ENCODE measurements at regions not wholly inside any gene's neighbourhood (a gene's known extent, or its start where the extent isn't known, plus 50 kb on each side); places are given as distances from the start of the nearest gene placed in this dataset.

DNA sequence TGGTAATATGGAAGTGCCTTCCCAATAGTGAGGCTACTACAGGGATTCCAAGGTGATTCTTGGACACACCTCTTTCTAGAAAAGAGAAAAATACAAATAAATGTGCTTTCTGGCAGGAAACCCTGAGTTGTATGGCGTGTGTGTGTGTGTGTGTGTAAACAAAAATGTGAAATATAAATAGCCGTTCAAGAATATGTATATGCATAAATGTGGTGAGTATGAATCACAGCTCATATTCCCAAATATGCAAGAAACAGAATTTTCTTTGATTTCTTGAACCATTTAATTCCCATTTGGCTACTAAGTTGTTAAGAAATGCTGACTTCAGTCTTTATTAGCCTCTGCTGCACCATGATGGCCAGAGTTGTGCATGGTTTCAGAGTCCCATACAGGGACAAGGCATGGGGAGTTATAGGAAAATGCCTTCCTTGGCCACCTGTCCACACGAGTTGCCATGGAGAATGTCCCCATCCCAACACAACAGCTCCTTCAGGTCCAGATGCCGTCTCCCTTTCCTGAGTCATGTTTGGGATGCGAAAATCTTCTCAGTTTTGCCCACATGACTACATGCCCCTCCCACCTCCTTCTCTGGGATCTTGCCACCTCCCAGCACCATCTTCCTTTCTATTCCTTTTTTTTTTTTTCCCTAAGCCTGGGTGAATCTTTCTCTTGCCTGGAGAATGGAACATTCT, 312.4 kb upstream of the ECI2 start:
- H3K36me3 ChIP-seq: no peaks in the 10 kb centered on the region
- peaks cover 18% of the 10 kb centered on the region for H3K4me1 ChIP-seq
- TF ChIP-seq, protein P1, sequence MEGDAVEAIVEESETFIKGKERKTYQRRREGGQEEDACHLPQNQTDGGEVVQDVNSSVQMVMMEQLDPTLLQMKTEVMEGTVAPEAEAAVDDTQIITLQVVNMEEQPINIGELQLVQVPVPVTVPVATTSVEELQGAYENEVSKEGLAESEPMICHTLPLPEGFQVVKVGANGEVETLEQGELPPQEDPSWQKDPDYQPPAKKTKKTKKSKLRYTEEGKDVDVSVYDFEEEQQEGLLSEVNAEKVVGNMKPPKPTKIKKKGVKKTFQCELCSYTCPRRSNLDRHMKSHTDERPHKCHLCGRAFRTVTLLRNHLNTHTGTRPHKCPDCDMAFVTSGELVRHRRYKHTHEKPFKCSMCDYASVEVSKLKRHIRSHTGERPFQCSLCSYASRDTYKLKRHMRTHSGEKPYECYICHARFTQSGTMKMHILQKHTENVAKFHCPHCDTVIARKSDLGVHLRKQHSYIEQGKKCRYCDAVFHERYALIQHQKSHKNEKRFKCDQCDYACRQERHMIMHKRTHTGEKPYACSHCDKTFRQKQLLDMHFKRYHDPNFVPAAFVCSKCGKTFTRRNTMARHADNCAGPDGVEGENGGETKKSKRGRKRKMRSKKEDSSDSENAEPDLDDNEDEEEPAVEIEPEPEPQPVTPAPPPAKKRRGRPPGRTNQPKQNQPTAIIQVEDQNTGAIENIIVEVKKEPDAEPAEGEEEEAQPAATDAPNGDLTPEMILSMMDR (IDR thresholded peaks at IDR 0.05; ENCODE audit: borderline replicate concordance): no peak
- H3K4me3 ChIP-seq: no peak overlapping the region
- peak overlapping the region; percentile 63 for H3K27ac ChIP-seq (replicated peaks)
- no peak for DNase-seq
- H3K27me3 ChIP-seq (ENCODE audit: low read depth): no peaks in the 10 kb centered on the region
- H3K9me3 ChIP-seq (replicated peaks): peaks cover 17% of the 10 kb centered on the region
- intact Hi-C loops (cut with micrococcal nuclease): no loop called here

DNA sequence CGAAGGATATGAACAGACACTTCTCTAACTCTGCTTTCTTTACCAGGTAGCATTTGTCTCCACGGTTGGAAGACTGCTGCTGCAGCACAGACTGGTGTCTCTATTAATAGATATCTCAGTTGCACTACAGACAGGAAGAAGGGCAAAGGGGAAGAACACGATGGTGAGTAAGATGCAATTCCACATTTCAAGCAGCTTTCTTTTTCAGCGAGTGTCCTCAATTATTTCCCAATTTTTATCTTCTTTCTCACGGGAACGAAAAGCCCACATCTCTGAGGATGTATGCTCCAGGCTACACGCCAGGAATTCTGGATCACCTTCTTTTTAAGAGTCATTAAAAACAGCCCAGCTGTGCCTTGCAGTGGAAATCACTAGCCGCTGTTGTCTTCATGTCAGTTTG, 311.6 kb upstream of the ECI2 start:
- Histone ChIP-seq H3K9me3 (replicated peaks) (peaks cover 20% of the 10 kb centered on the region), H3K4me1 (peaks cover 18% of the 10 kb centered on the region), H3K4me3 (peak overlapping the region; percentile 36), H3K36me3 (no peaks in the 10 kb centered on the region), H3K27ac (replicated peaks) (peak overlapping the region; percentile 63), H3K27me3 (ENCODE audit: low read depth) (no peaks in the 10 kb centered on the region)
- TF ChIP-seq, protein P1 (IDR thresholded peaks at IDR 0.05; ENCODE audit: borderline replicate concordance): no peak
- intact Hi-C loops (cut with micrococcal nuclease): no loop called here
- no peak for DNase-seq

DNA sequence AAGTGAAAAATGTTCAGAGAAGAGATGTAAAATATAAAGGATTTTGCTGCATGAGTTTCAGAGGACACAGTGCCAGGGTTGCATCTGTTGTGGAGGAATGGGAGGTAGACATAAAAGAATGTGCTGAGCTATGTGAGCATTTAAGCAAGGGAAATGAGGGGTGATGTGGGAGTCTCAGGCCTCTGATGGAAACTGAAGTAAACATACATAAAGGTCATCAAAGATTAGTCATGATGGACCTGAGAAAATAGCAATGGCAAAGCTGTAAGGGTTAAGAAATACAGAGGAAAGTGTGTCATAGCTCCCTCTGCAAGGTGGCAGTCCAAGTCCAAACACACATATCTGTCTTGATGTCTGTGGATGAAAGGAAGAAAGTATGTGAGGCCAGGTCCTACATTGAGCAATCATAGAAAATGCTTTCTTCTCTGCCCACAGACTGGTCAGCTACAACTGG, 306.6 kb upstream of the ECI2 start:
- peaks cover 35% of the 10 kb centered on the region for H3K9me3 ChIP-seq (replicated peaks)
- H3K4me3 ChIP-seq: no peak overlapping the region
- peaks cover 7% of the 10 kb centered on the region for H3K4me1 ChIP-seq
- no peaks in the 10 kb centered on the region for H3K27me3 ChIP-seq (ENCODE audit: low read depth)
- TF ChIP-seq, protein P1 (IDR thresholded peaks at IDR 0.05; ENCODE audit: borderline replicate concordance): no peak
- no peak overlapping the region for H3K27ac ChIP-seq (replicated peaks)
- H3K36me3 ChIP-seq: no peaks in the 10 kb centered on the region
- intact Hi-C loops (cut with micrococcal nuclease): no loop called here
- no peak for DNase-seq

DNA sequence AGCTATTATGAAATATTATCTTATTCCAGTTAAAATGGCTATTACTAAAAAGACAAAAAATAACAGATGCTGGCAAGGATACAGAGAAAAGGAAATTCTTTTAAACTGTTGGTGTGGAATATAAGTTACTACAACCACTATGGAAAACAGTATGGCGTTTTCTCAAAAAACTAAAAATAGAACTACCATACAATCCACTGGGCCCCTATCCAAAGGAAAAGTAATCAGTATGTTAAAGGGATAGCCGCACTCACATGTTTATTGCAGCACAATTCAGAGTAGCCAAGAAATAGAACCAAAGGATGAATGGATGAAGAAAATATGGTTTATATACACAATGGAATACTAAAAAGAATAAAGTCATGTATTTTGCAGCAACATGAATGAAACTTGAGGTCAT, 303.8 kb upstream of the ECI2 start:
- H3K27me3 ChIP-seq (ENCODE audit: low read depth): no peaks in the 10 kb centered on the region
- peaks cover 35% of the 10 kb centered on the region for H3K9me3 ChIP-seq (replicated peaks)
- intact Hi-C loops (cut with micrococcal nuclease): no loop called here
- H3K36me3 ChIP-seq: no peaks in the 10 kb centered on the region
- peaks cover 6% of the 10 kb centered on the region for H3K4me1 ChIP-seq
- no peak overlapping the region for H3K27ac ChIP-seq (replicated peaks)
- DNase-seq: no peak
- H3K4me3 ChIP-seq: no peak overlapping the region
- TF ChIP-seq, protein P1 (IDR thresholded peaks at IDR 0.05; ENCODE audit: borderline replicate concordance): no peak

DNA sequence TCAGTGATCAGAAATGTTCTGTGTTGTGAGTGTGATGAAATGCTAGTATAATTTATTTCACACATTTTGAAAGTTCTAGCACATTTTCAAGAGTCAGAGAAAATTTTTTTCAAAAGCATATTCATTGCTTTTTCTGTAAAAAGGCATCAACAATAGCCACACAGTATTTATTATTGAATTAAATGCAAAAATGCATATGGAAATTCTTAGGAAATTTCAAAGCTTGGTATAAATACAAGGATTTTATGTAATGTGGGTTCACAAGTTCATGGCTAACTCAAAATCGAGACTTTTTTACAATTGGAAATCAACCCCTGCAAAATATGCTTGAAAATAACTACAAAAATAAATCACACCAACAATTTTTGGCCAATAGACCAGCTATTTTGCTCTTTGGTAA, 302.0 kb upstream of the ECI2 start:
- intact Hi-C loops (cut with micrococcal nuclease): no loop called here
- no peak for DNase-seq
- H3K27ac ChIP-seq (replicated peaks): no peak overlapping the region

More for the DNA sequence above, 302.0 kb upstream of the ECI2 start:
- Histone ChIP-seq H3K4me3 (no peak overlapping the region), H3K27me3 (ENCODE audit: low read depth) (no peaks in the 10 kb centered on the region), H3K36me3 (no peaks in the 10 kb centered on the region), H3K4me1 (peaks cover 12% of the 10 kb centered on the region), H3K9me3 (replicated peaks) (peaks cover 27% of the 10 kb centered on the region)
- TF ChIP-seq, protein P1 (IDR thresholded peaks at IDR 0.05; ENCODE audit: borderline replicate concordance): no peak
